Fibroblast of skin of scalp (primary cell): ENCODE measurements at regions not wholly inside any gene's neighbourhood (a gene's known extent, or its start where the extent isn't known, plus 50 kb on each side); places are given as distances from the start of the nearest gene placed in this dataset.

Source experiments
- DNase-seq: peaks from one replicate; pipeline ENCODE4 v3.0.0-alpha.2; 2013

GRCh38 chr16:52647588-52647987, 100.6 kb upstream of the TOX3 start:
- DNase-seq = no peak

GRCh38 chr16:52643006-52643405, 96.1 kb upstream of the TOX3 start:
- no peak for DNase-seq

GRCh38 chr16:52634528-52634927, 87.6 kb upstream of the TOX3 start:
- no peak for DNase-seq

GRCh38 chr16:52634104-52634503, 87.2 kb upstream of the TOX3 start:
- DNase-seq = no peak

- DNase-seq = no peak
Observed at GRCh38 chr16:52633230-52633629, 86.3 kb upstream of the TOX3 start.

GRCh38 chr16:52631711-52632110, 84.8 kb upstream of the TOX3 start:
- no peak for DNase-seq

GRCh38 chr16:52630711-52631110, 83.8 kb upstream of the TOX3 start:
- no peak for DNase-seq

- DNase-seq = no peak
Observed at GRCh38 chr16:52629296-52629695, 82.4 kb upstream of the TOX3 start.

- no peak for DNase-seq
Observed at GRCh38 chr16:52624891-52625290, 77.9 kb upstream of the TOX3 start.

GRCh38 chr16:52621651-52622050, 74.7 kb upstream of the TOX3 start:
- DNase-seq = no peak

GRCh38 chr16:52618753-52619497, 72.0 kb upstream of the TOX3 start:
- no peak for DNase-seq

GRCh38 chr16:52617591-52617990, 70.6 kb upstream of the TOX3 start:
- DNase-seq = no peak

- DNase-seq = no peak
Observed at GRCh38 chr16:52613508-52613907, 66.6 kb upstream of the TOX3 start.

GRCh38 chr16:52611817-52612673, 65.1 kb upstream of the TOX3 start:
- DNase-seq = no peak

GRCh38 chr16:52603015-52603414, 56.1 kb upstream of the TOX3 start:
- DNase-seq = no peak

GRCh38 chr16:52597772-52598483, 51.0 kb upstream of the TOX3 start:
- no peak for DNase-seq

- DNase-seq = no peak
Observed at GRCh38 chr16:52597073-52597771, 50.3 kb upstream of the TOX3 start.
